RWPE1 (cell line): ENCODE measurements at regions not wholly inside any gene's neighbourhood (a gene's known extent, or its start where the extent isn't known, plus 50 kb on each side); places are given as distances from the start of the nearest gene placed in this dataset.

ENCODE experiments used
- CTCF ChIA-PET: fragments of 350-600 bp; sonication (Branson Sonifier 250); formaldehyde crosslinking; extraction: SDS; loops from one replicate; lab custom pipeline; 2021; lab: Yijun Ruan, JAX
- POLR2A ChIA-PET: fragments of 400-600 bp; formaldehyde crosslinking; extraction: SDS; loops from one replicate; lab custom pipeline; 2020; ENCODE audit warnings: antibody characterized with exemption; ENCODE audit not compliant: low non-redundant PET; lab: Yijun Ruan, JAX
- DNase-seq: peaks from one replicate; pipeline ENCODE4 v3.0.0; 2012; ENCODE audit warnings: low spot score
- H3K27ac ChIP-seq: fragments of 450-650 bp; 2 replicates; pipeline ENCODE4 v1.5.1; 2017
- TF ChIP-seq, protein P1 (sequence below): fragments of 450-650 bp; conservative IDR thresholded peaks from 2 replicates; pipeline ENCODE4 v1.5.1; 2017; ENCODE audit warnings: low read depth, mild to moderate bottlenecking

DNA sequence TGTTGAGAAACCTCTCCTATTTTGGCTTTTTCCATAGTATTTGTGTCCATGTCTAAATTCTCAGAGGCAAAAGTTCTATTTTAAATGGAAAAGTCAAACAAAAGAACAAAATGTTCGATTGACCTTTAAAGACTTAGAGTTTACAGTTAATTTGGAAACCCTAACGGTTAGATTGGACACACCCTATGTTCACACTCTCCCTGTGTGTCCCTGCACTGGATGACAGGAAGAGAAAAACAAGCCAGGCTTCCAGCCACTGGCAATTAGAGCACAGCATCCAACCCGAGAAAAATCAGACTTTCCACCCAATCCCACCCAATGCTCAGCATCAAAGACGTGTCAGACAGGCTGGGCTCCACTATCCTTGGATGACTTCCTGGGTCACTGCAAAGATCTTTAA lies 241.3 kb downstream of the TBXT start:
- TF ChIP-seq, protein P1, sequence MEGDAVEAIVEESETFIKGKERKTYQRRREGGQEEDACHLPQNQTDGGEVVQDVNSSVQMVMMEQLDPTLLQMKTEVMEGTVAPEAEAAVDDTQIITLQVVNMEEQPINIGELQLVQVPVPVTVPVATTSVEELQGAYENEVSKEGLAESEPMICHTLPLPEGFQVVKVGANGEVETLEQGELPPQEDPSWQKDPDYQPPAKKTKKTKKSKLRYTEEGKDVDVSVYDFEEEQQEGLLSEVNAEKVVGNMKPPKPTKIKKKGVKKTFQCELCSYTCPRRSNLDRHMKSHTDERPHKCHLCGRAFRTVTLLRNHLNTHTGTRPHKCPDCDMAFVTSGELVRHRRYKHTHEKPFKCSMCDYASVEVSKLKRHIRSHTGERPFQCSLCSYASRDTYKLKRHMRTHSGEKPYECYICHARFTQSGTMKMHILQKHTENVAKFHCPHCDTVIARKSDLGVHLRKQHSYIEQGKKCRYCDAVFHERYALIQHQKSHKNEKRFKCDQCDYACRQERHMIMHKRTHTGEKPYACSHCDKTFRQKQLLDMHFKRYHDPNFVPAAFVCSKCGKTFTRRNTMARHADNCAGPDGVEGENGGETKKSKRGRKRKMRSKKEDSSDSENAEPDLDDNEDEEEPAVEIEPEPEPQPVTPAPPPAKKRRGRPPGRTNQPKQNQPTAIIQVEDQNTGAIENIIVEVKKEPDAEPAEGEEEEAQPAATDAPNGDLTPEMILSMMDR = no peak
- no peak overlapping the region for H3K27ac ChIP-seq
- no peak for DNase-seq
- ChIA-PET POLR2A (no interaction called here), CTCF (no interaction called here)

DNA sequence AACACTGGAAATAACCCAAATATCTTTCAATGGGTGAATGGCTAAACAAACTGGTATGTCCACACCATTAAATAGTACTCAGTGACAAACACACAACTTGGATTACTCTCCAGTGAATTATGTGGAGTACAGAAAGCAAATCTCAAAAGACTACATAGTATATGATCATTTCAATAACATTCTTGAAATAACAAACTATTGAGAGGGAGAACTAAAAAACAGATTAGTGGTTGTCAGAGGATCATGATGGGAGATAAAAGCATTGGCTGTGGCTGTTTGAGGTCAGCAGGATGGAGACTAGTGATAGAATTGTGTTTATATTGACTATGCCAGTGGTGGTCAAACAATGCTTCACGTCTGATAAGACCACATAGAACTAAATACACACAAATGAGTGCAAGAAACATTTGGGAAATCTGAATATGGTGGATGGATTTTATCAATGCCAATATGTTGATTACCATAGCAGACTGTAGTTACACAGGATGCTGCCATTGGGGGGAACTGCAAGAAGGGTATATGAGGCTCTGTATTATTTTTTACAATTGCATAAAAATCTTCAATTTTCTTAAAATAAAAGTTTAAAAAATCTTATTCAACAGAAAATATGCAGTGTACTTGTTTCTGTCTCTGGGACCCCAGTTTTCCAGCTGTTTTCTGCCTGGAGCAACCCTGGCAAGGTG lies 242.0 kb downstream of the TBXT start:
- H3K27ac ChIP-seq = no peak overlapping the region
- no peak for DNase-seq
- TF ChIP-seq, protein P1 = no peak
- POLR2A ChIA-PET = no interaction called here
- CTCF ChIA-PET = no interaction called here

DNA sequence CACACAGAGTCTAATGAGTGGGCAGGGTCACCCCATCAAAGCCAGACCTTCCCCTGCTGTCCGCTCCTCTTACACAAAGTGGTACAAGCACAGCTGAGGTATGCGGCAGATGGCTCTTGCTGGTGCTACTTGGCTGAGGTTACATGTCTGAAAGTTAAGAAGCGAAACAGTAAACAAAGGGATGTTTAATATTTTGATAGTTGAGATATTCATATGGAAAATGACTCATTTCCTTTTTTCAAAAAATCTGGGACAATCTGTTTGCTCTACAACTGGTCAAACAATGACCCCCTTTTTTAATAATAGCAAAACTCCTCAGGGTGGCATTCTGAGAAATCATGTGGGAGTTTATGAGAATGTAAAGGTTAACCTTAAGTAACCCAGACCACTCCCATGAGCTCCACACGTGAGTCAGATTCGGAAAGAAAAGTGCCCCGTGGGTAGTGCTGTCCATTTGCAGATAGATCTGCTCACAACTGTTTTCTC lies 245.3 kb downstream of the TBXT start:
- TF ChIP-seq, protein P1 = no peak
- POLR2A ChIA-PET = no interaction called here
- DNase-seq = peak; percentile 7
- H3K27ac ChIP-seq = no peak overlapping the region
- CTCF ChIA-PET = no interaction called here

DNA sequence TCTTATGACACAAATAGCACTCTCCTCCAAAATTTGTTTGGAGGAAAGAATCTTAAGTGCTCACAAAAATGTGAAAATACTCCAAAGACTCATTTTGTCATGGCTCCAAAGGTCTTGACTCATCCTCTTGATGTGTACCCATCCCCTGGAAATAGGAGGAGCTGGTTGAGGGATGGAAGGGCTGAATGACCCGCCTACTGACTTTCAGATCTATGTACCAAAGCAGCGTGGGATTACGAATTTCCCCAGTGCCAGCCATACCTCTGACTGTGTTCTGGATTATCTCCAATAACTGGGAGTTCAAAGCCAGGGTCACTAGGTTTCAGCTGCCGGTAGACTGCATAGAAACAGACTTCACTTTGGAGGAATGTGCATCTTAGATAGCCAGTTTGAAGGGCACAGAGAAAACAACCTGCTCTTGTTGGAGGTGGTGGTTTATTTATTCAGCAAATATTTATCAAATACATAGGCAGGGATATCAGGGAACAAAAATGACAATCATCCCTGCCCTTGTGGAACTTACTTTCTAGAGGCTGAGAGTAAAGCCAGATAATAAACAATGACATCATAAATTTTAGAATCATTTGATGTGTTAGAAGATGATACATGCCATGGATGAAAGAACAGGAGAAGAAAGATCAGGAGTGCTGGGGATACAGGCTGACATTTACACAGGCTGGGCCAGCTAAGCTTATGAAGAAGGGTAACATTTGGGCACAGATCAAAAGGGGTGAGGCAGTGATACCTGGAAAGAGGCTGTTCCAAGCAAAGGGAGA lies 246.6 kb downstream of the TBXT start:
- ChIA-PET CTCF (no interaction called here), POLR2A (no interaction called here)
- no peak overlapping the region for H3K27ac ChIP-seq

DNA sequence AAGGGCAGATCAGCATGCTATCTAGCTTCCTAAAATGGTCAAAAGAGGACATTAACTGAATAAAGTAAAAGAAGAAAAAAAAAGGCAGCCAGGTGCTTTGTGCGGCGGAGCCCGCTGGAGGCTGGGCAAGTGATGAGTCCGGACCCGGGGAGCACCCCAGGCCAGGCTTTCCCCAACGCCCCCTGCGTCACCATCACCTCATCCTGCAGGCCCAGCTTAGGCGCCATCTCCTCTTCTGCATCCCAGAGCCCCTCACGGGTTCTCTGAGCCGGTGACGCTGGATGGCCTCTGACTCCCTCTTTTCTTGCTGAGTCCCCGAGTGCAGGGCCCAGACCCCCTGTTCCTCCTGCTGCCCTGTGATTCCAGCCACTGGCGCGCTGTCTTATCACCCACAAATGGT lies 250.1 kb downstream of the TBXT start:
- DNase-seq = no peak
- no peak overlapping the region for H3K27ac ChIP-seq
- TF ChIP-seq, protein P1 = no peak
- CTCF ChIA-PET = interaction anchor here (0.6 kb wide), 1 partner anchor 147 kb away, joined by 3 read pairs; no protein-coding TSS in a partner anchor
- POLR2A ChIA-PET = no interaction called here

More for the DNA sequence above, 246.6 kb downstream of the TBXT start:
- DNase-seq = no peak
- TF ChIP-seq, protein P1 = no peak

DNA sequence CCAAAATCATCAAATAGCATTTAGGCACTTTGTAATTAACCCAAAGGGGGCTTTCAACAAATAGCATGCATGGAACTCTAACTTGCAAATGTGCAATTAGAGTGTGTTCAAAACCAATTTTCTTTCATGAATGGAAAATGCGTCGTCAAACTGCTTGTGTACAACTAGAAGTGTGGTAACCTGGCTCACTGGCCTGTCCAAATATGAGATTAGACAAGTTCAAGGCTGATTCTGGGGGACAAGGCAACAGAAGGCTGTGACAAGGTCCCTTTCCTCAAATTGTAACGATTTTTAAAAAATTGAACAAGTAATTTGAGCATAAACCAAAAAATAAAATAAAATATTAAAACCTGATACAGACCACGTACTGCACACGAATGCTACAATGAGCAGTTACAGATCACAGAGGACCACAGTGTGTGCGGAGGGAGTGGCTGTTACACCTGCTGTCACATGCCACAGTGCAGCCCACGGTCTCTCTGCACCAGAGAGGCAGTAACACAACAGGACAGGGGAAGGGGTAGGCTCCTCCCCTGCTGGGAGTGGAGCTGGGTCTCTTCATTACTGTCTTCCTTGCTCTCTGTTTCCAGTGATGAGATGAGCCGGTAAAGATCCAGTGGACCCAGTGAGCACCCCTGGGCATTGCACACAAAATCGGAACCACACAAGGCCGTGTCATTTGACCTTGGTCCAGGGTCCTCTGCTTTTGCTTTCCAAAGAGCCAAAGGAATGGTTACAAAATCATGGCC lies 252.2 kb upstream of the PDE10A start:
- TF ChIP-seq, protein P1 = no peak
- POLR2A ChIA-PET = no interaction called here

More for the DNA sequence above, 252.2 kb upstream of the PDE10A start:
- CTCF ChIA-PET = no interaction called here
- H3K27ac ChIP-seq = no peak overlapping the region
- no peak for DNase-seq
